Nephron progenitor cell (in vitro differentiated cells): ENCODE measurements at regions not wholly inside any gene's neighbourhood (a gene's known extent, or its start where the extent isn't known, plus 50 kb on each side); places are given as distances from the start of the nearest gene placed in this dataset.

Experiments used
- DNase-seq: peaks from one replicate; pipeline ENCODE4 v3.0.0; 2021
- H3K27ac Mint-ChIP-seq: 2 replicates; pipeline ENCODE4 v1.8.0; 2021; ENCODE audit warnings: mild to moderate bottlenecking, moderate library complexity, mixed read lengths
- H3K27me3 Mint-ChIP-seq: 2 replicates; pipeline ENCODE4 v1.8.0; 2021; ENCODE audit warnings: mild to moderate bottlenecking, low read depth, mixed read lengths; ENCODE audit not compliant: poor library complexity
- H3K36me3 Mint-ChIP-seq: 2 replicates; pipeline ENCODE4 v1.8.0; 2021; ENCODE audit warnings: low read depth, mixed read lengths
- H3K4me1 Mint-ChIP-seq: 2 replicates; pipeline ENCODE4 v1.8.0; 2021; ENCODE audit warnings: mixed read lengths
- H3K4me3 Mint-ChIP-seq: 2 replicates; pipeline ENCODE4 v1.8.0; 2021; ENCODE audit warnings: mild to moderate bottlenecking, moderate library complexity, mixed read lengths
- H3K9me3 Mint-ChIP-seq: 2 replicates; pipeline ENCODE4 v1.8.0; 2021; ENCODE audit warnings: mild to moderate bottlenecking, moderate library complexity, mixed read lengths
- TF ChIP-seq, protein P1 (sequence below): fragments of 200-600 bp; sonication (generic); IDR thresholded peaks from 2 replicates; pipeline ENCODE4 v1.5.0; 2021; ENCODE audit warnings: antibody characterized with exemption

DNA sequence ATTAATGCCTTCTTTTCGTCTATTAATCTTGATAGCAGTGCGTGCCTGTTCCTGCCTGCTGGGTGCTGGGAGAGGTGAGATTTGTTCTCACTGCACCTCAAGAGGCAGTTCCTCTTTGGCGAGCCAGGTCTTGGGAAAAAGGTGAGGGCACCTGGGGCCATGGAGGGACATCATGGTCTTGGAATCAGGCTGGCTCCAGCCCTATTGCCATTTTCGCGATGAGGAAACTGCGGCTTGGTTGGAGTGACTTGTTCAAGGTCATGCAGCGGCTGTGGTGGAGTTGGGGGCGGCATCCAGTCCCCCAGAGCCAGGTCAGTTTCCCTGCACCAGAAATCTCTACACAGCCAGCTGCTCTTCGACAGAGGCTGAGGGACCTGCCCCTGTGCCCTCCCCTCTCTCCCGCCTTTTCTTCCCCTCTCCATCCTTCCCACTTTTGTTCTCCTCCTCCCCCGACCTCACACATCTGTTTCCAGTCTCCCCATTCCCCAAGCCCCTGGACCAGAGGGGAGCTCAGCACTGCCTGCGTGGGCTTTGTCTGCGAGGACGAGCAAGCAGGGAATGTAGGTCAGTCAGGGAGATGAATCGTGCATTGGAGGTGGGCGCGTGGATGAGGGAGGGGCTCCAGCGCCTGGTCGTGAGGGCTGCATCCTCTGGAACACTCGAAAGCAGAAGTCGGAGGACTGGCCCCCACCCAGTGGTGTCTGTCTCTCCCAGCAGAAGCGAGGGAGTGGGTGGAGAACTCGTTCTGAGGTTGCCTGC lies 135.1 kb downstream of the ACTL8 start:
- Mint-ChIP-seq H3K27ac (no peak overlapping the region), H3K9me3 (no peaks in the 10 kb centered on the region), H3K36me3 (no peaks in the 10 kb centered on the region), H3K4me3 (no peak overlapping the region), H3K4me1 (peaks cover 11% of the 10 kb centered on the region), H3K27me3 (peaks cover 27% of the 10 kb centered on the region)
- no peak for DNase-seq
- TF ChIP-seq, protein P1, sequence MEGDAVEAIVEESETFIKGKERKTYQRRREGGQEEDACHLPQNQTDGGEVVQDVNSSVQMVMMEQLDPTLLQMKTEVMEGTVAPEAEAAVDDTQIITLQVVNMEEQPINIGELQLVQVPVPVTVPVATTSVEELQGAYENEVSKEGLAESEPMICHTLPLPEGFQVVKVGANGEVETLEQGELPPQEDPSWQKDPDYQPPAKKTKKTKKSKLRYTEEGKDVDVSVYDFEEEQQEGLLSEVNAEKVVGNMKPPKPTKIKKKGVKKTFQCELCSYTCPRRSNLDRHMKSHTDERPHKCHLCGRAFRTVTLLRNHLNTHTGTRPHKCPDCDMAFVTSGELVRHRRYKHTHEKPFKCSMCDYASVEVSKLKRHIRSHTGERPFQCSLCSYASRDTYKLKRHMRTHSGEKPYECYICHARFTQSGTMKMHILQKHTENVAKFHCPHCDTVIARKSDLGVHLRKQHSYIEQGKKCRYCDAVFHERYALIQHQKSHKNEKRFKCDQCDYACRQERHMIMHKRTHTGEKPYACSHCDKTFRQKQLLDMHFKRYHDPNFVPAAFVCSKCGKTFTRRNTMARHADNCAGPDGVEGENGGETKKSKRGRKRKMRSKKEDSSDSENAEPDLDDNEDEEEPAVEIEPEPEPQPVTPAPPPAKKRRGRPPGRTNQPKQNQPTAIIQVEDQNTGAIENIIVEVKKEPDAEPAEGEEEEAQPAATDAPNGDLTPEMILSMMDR: no peak

DNA sequence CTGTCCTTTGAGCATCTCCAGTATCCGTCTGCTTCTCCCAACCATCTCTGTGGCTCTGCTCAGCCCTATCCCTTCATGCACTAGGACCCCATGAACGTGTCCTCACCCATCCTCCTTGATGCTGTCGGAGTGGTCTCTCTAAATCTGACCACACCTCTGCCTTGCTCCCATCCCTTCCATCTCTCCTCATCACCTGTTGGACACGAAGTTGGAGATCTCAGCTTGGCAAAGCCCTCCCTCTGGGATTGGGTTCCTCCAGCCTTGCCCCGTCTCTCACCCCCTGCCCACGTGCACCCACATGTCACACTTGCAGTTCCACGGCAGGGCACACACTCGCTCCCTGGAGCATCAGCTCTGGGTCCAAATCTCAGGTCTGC lies 135.7 kb downstream of the ACTL8 start:
- H3K4me1 Mint-ChIP-seq: peaks cover 11% of the 10 kb centered on the region
- no peak overlapping the region for H3K4me3 Mint-ChIP-seq
- no peaks in the 10 kb centered on the region for H3K9me3 Mint-ChIP-seq
- no peak overlapping the region for H3K27ac Mint-ChIP-seq
- TF ChIP-seq, protein P1: no peak
- H3K36me3 Mint-ChIP-seq: no peaks in the 10 kb centered on the region
- H3K27me3 Mint-ChIP-seq: peaks cover 30% of the 10 kb centered on the region
- DNase-seq: no peak

DNA sequence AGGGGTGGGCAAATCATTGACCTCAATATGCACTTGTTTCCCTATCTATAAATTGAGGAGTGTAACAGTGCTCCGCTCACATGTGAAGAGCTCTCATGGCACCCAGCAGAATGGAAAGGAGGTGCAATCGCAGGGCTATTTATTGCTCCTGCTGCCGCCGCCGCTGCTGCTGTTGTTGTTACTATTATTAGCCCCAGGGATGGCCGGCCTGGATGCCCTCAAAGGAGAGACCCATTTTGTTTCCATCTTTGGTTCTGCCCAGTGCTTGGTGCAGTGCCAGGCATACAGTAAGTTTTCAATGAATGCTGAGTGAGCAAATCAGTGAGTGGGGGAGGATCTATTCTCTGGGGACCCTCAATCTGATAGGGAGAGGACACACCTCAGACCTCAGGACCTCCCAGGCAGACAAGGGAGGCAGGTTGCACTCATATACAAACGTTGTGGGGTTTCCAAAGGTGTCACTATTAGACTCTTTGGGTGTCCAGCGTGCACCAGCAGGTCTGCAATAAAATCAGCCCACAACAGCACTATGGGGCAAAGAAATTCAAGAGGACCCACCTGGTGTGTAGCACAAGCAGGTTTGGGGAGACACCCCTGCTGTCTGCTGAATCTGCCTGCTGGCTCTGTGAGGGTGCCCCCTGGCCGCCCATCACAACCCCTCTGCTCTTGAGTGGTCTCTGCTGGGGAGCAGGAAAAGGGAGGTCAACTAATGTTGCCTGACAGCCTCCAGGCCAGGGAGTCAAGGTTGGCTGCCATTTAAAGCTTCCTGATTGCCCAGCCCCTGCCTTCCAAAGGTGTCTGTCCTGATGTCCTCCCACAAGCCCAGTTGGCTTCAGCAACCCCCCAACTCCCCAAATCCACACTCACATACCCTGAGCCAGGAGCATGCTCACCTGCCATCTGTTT lies 136.3 kb downstream of the ACTL8 start:
- no peak for DNase-seq
- TF ChIP-seq, protein P1: no peak
- peaks cover 35% of the 10 kb centered on the region for H3K27me3 Mint-ChIP-seq

DNA sequence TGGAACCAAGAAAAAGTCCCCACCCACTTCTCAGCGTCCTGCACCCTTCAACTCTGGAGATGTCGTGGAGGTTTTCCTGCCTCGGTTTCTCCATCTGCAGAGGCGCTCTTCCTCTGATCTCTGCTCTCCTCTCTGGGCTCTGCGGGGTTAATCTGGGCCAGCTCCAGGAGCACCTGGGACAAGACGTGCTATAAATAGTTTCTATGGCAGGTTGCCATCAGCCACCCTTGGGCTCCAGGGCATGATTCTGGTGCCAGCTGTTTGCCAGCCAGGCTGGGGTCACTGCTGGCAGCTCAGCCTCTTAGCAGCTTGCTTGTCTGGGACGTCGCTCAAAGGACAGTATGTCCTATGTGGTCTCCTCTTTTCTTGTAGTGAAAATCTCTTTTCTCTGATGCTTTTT lies 137.1 kb downstream of the ACTL8 start:
- H3K27ac Mint-ChIP-seq: no peak overlapping the region
- no peak for DNase-seq
- TF ChIP-seq, protein P1: no peak
- no peaks in the 10 kb centered on the region for H3K36me3 Mint-ChIP-seq
- H3K27me3 Mint-ChIP-seq: peaks cover 40% of the 10 kb centered on the region
- peaks cover 11% of the 10 kb centered on the region for H3K4me1 Mint-ChIP-seq
- no peak overlapping the region for H3K4me3 Mint-ChIP-seq
- H3K9me3 Mint-ChIP-seq: no peaks in the 10 kb centered on the region

More for the DNA sequence above, 136.3 kb downstream of the ACTL8 start:
- Mint-ChIP-seq H3K36me3 (no peaks in the 10 kb centered on the region), H3K9me3 (no peaks in the 10 kb centered on the region), H3K4me1 (peaks cover 11% of the 10 kb centered on the region), H3K27ac (no peak overlapping the region), H3K4me3 (no peak overlapping the region)

DNA sequence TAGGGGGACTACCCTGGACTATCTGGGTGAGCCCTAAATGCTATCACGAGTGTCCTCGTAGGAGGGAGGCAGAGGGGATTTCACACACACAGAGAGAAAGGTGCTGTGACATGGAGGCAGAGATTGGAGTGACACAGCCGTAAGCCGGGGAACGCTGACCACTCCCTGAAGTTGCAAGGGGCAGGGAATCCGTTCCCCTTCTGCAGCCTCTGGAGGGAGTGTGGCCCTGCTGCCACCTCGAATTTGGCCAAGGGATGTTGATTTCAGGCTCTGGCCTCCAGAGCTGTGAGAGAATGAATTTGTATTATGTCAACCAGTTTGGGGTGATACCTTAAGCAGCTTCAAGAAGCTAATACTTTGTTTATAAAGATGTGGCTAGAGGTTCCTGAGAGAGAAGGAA lies 137.7 kb downstream of the ACTL8 start:
- peaks cover 6% of the 10 kb centered on the region for H3K4me1 Mint-ChIP-seq
- H3K36me3 Mint-ChIP-seq: no peaks in the 10 kb centered on the region
- no peaks in the 10 kb centered on the region for H3K9me3 Mint-ChIP-seq
- H3K27me3 Mint-ChIP-seq: peaks cover 44% of the 10 kb centered on the region
- H3K27ac Mint-ChIP-seq: no peak overlapping the region
- H3K4me3 Mint-ChIP-seq: no peak overlapping the region
- no peak for DNase-seq
- TF ChIP-seq, protein P1: no peak
